ENCODE measurements at regions not wholly inside any gene's neighbourhood (a gene's known extent, or its start where the extent isn't known, plus 50 kb on each side); places are given as distances from the start of the nearest gene placed in this dataset.

GRCh38 chr9:74309654-74310053, 187.5 kb upstream of the RORB start:
- no peak for TF ChIP-seq CTCF (conservative IDR thresholded peaks at IDR 0.05)
- no peak for TF ChIP-seq EZH2 (IDR thresholded peaks at IDR 0.05; ENCODE audit: low read depth)

Data from PC-9 (cell line).